Loucy (cell line): ENCODE measurements at regions not wholly inside any gene's neighbourhood (a gene's known extent, or its start where the extent isn't known, plus 50 kb on each side); places are given as distances from the start of the nearest gene placed in this dataset.
"Not testable (repeated sequence)": the region's sequence is repeated elsewhere in the genome, so short reads cannot be mapped to it uniquely, and the experiment has no call there.

Experiments
- H2AFZ ChIP-seq: fragments of 200-600 bp; sonication (generic); 2 replicates; pipeline ENCODE4 v1.6.0; 2016; ENCODE audit warnings: antibody characterized with exemption, mild to moderate bottlenecking, low read length, moderate library complexity
- H3F3A ChIP-seq: fragments of 200-600 bp; 2 replicates; pipeline ENCODE4 v1.6.0; 2016; ENCODE audit warnings: antibody characterized with exemption, low read depth, mild to moderate bottlenecking
- H3K27me3 ChIP-seq: fragments of 200-600 bp; sonication (generic); 2 replicates; pipeline ENCODE4 v1.6.1; 2014; ENCODE audit warnings: low read length, mild to moderate bottlenecking; ENCODE audit not compliant: insufficient read depth, poor library complexity, severe bottlenecking
- H3K36me3 ChIP-seq: fragments of 200-600 bp; sonication (generic); 2 replicates; pipeline ENCODE4 v1.6.1; 2016; ENCODE audit warnings: low read length; ENCODE audit not compliant: insufficient read depth
- H3K4me1 ChIP-seq: fragments of 200-600 bp; sonication (generic); 2 replicates; pipeline ENCODE4 v1.5.1; 2014; ENCODE audit warnings: low read length, mild to moderate bottlenecking; ENCODE audit not compliant: insufficient read depth, poor library complexity, severe bottlenecking
- H3K4me2 ChIP-seq: fragments of 200-600 bp; sonication (generic); 2 replicates; pipeline ENCODE4 v1.6.0; 2014; ENCODE audit warnings: antibody characterized with exemption, low read length, low read depth, mild to moderate bottlenecking; ENCODE audit not compliant: poor library complexity, severe bottlenecking
- H3K4me3 ChIP-seq: fragments of 200-600 bp; sonication (generic); 2 replicates; pipeline ENCODE4 v1.5.1; 2014; ENCODE audit warnings: low read length, mild to moderate bottlenecking, mixed read lengths; ENCODE audit not compliant: poor library complexity, severe bottlenecking
- H3K79me2 ChIP-seq: fragments of 200-600 bp; sonication (generic); 2 replicates; pipeline ENCODE4 v1.6.1; 2014; ENCODE audit warnings: low read length; ENCODE audit not compliant: insufficient read depth
- H3K9ac ChIP-seq: fragments of 200-600 bp; sonication (generic); 2 replicates; pipeline ENCODE4 v1.6.0; 2014; ENCODE audit warnings: mild to moderate bottlenecking, low read depth, low read length, moderate library complexity; ENCODE audit not compliant: poor library complexity, severe bottlenecking
- H3K9me2 ChIP-seq: fragments of 200-600 bp; sonication (generic); replicated peaks from 2 replicates; pipeline ENCODE4 v1.6.1; 2016; ENCODE audit warnings: low read depth, low read length, mixed read lengths
- H3K9me3 ChIP-seq: fragments of 200-600 bp; sonication (generic); 2 replicates; pipeline ENCODE4 v1.6.1; 2014; ENCODE audit warnings: mild to moderate bottlenecking, antibody characterized with exemption, low read length, low read depth; ENCODE audit not compliant: insufficient read depth
- H4K20me1 ChIP-seq: fragments of 200-600 bp; sonication (generic); 2 replicates; pipeline ENCODE4 v1.6.0; 2014; ENCODE audit warnings: antibody characterized with exemption, low read length, mild to moderate bottlenecking; ENCODE audit not compliant: insufficient read depth, poor library complexity, severe bottlenecking
- EZH2phosphoT487 ChIP-seq: fragments of 200-600 bp; IDR thresholded peaks from 2 replicates; pipeline ENCODE4 v1.6.1; 2018; ENCODE audit warnings: antibody characterized with exemption, mild to moderate bottlenecking, moderate library complexity, borderline replicate concordance
- TF ChIP-seq, protein P1 (sequence below): fragments of 200-600 bp; sonication (generic); conservative IDR thresholded peaks from 2 replicates; pipeline ENCODE4 v1.5.1; 2014; ENCODE audit warnings: mild to moderate bottlenecking, antibody characterized with exemption, low read length

DNA sequence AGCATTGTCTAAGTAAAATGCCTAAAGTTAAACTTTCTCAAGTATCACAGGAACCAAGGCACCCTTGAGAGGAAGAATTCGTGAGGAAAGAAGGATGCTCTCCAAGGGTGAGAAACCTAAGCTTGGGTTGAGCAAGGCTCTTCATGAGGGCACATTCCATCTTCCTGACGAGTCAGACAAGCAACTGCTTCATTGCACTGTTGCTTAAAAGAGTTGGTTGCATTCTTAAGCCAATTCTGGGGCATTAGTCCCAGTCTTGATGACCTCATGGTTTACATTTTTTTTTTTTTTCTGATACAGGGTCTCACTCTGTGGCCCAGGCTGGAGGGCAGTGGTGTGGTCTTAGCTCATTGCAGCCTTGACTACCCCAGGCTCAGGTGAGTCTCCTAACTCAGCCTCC is 237.5 kb downstream of the ACTR3 start:
- Histone ChIP-seq H3K4me3 (no peak overlapping the region), H3K27me3 (no peaks in the 10 kb centered on the region), H3K79me2 (no peaks in the 10 kb centered on the region)

DNA sequence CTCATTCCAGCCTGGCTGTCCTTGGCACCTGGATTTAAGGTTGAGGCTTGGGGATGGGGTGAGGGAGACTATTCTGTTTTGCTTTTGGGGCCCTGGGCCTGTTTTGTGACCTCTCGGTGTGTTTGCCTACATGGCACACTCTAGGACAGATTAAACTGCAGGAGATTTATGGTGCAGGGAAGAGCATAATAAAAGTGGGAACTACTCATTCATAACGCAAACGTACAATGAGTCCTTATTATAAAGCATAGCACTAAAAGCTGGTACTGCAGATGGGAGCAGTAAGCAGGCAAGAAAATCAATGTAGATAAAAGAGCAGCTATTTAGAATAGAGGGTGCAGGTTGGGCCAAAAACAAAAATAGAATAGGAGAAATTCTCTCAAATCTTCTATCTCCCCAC is 238.4 kb downstream of the ACTR3 start:
- Histone ChIP-seq H3K9ac (no peak overlapping the region), H3K79me2 (no peaks in the 10 kb centered on the region), H3F3A (no peaks in the 10 kb centered on the region), H2AFZ (no peak overlapping the region), H3K27me3 (no peaks in the 10 kb centered on the region), H3K9me2 (no peaks in the 10 kb centered on the region), H3K4me3 (no peak overlapping the region), H4K20me1 (no peaks in the 10 kb centered on the region), H3K9me3 (no peaks in the 10 kb centered on the region), H3K36me3 (no peaks in the 10 kb centered on the region), H3K4me2 (no peak overlapping the region), H3K4me1 (no peaks in the 10 kb centered on the region)
- TF ChIP-seq EZH2phosphoT487, result no peak
- TF ChIP-seq, protein P1, sequence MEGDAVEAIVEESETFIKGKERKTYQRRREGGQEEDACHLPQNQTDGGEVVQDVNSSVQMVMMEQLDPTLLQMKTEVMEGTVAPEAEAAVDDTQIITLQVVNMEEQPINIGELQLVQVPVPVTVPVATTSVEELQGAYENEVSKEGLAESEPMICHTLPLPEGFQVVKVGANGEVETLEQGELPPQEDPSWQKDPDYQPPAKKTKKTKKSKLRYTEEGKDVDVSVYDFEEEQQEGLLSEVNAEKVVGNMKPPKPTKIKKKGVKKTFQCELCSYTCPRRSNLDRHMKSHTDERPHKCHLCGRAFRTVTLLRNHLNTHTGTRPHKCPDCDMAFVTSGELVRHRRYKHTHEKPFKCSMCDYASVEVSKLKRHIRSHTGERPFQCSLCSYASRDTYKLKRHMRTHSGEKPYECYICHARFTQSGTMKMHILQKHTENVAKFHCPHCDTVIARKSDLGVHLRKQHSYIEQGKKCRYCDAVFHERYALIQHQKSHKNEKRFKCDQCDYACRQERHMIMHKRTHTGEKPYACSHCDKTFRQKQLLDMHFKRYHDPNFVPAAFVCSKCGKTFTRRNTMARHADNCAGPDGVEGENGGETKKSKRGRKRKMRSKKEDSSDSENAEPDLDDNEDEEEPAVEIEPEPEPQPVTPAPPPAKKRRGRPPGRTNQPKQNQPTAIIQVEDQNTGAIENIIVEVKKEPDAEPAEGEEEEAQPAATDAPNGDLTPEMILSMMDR, result no peak

More for the DNA sequence above, 237.5 kb downstream of the ACTR3 start:
- H3K9me2 ChIP-seq, result no peaks in the 10 kb centered on the region
- no peaks in the 10 kb centered on the region for H3K4me1 ChIP-seq
- no peaks in the 10 kb centered on the region for H3K9me3 ChIP-seq
- no peaks in the 10 kb centered on the region for H3K36me3 ChIP-seq
- no peak overlapping the region for H3K9ac ChIP-seq
- H3F3A ChIP-seq, result no peaks in the 10 kb centered on the region
- no peak for TF ChIP-seq EZH2phosphoT487
- TF ChIP-seq, protein P1, result no peak
- H2AFZ ChIP-seq, result no peak overlapping the region
- no peak overlapping the region for H3K4me2 ChIP-seq
- H4K20me1 ChIP-seq, result no peaks in the 10 kb centered on the region

DNA sequence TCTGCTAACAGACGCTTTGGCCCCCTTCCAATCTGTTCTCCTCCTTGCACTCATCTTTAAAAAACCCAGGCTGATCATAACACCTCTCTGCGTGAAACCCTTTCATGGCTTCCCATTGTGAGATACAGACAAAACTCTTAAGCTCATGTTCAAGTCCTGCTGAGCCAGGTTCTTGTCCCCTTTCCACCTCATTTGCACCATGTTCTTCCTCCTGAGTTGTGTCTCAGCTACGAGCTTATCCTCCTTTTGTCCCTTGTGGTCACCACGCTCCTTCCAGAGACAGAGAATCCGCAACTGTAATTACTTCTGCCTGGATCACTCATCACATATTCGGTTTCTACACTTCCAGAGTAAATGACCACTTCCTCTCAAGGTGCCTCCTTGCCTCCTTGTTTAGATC is 238.8 kb downstream of the ACTR3 start:
- Histone ChIP-seq H3K4me2 (no peak overlapping the region), H3K9me3 (no peaks in the 10 kb centered on the region), H3K4me3 (no peak overlapping the region), H3F3A (no peaks in the 10 kb centered on the region), H3K27me3 (no peaks in the 10 kb centered on the region), H3K9me2 (no peaks in the 10 kb centered on the region), H4K20me1 (no peaks in the 10 kb centered on the region), H2AFZ (no peak overlapping the region), H3K4me1 (no peaks in the 10 kb centered on the region), H3K36me3 (no peaks in the 10 kb centered on the region), H3K9ac (no peak overlapping the region), H3K79me2 (no peaks in the 10 kb centered on the region)
- TF ChIP-seq EZH2phosphoT487, result no peak
- TF ChIP-seq, protein P1, result no peak

DNA sequence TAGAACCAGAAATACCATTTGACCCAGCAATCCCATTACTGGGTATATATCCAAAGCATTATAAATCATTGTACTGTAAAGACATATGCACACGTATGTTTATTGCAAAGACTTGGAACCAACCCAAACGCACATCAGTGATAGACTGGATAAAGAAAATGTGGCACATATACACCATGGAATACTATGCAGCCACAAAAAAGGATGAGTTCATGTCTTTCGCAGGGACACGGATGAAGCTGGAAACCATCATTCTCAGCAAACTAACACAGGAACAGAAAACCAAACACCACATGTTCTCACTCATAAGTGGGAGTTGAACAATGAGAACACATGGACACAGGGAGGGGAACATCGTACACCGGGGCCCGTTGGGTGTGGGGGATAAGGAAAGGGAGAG is 242.2 kb downstream of the ACTR3 start:
- not testable (repeated sequence) for H2AFZ ChIP-seq, H3K4me2 ChIP-seq, H3K4me3 ChIP-seq, H3K9me3 ChIP-seq, H3K9ac ChIP-seq, H3F3A ChIP-seq, H3K9me2 ChIP-seq, H3K36me3 ChIP-seq, H3K27me3 ChIP-seq, H3K79me2 ChIP-seq, H4K20me1 ChIP-seq, H3K4me1 ChIP-seq
